ENCODE measurements at regions not wholly inside any gene's neighbourhood (a gene's known extent, or its start where the extent isn't known, plus 50 kb on each side); places are given as distances from the start of the nearest gene placed in this dataset.

DNA sequence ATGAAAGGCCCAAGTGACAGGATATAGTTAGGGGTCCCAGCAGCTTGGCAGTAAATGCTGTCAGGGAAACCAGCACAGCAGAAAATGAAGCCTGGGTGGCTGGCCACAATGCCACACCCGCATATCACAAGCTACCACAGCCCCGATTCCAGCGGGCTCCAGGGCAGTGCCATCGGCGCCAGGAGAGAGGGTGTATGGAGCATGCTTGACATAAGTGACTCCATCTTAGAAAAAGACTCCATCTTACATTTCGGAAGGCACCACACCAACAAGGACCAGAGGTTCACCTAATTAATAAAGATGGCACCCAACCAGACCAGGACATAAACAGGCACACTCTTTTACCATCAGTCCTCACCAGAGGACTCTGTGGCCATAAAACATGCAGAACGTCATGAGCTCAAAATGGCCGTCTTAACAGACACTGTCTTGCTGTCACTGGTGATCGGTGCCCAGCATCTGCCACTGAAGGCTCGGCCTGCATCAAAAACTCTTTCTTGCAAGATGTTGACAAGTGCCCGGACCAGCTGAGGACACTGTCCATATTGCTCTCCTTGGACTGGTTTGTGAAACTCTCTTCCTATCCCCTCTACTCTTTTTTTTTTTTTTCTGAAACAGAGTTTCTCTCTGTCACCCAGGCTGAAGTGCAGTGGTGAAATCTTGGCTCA is 67.4 kb upstream of the SPIN1 start:
- Histone ChIP-seq H2AK5ac (ENCODE audit: low read length) (no peak overlapping the region), H3K4me3 (ENCODE audit: low read depth, low read length) (no peak overlapping the region)

DNA sequence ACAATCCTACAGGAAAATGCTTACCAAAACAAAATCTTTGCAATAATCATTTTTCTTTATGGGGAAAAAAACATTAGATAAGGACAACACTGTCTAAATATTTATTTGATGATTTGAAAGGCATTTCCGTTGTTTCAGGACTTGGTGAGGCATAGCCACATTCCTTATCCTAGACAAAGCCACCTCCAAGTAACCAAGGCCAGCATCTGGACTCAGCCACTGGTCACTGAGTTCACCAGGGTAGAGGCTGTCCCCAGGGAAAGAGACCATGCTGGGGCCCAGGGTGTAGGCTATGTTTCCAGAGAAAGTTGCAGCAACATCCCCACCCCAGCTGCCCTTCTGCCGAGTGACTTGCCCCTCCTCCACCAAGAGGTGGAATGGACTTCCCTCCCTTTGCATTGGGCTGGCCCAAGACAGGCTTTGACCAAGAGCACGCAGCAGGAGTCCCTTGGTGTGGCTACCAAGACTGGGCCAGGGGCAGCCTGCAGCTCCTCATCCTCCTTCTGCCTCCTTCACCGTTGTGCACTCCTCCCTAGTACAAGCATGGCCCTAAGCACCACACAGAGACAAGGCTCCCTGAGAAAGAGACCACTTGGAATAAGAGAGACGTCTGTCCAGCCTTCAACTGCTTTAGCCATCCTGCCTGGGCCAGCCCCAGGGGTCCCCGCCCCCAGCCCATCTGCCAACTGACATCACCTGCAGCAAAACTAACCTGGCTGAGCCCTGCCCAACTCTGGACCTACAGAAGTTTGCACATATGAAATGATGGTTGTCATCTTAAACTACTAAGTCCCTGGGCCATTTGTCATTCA is 68.1 kb upstream of the SPIN1 start:
- no peak overlapping the region for H4K12ac ChIP-seq (ENCODE audit: low read depth, low read length)
- no peak overlapping the region for H3K23ac ChIP-seq (ENCODE audit: low read length)
- H3K27ac ChIP-seq (ENCODE audit: low read depth, low read length): no peak overlapping the region
- no peak overlapping the region for H3K4me2 ChIP-seq (ENCODE audit: low read length)
- no CpG with 5 or more reads among the region's 6 CpGs for WGBS (ENCODE audit: extremely low coverage, insufficient coverage, insufficient read length)
- H3K36me3 ChIP-seq (ENCODE audit: control insufficient read depth in 1 of 2, insufficient read depth in 2 of 2, low read length in 2 of 2): no peaks in the 10 kb centered on the region
- H2BK12ac ChIP-seq (ENCODE audit: low read length): no peak overlapping the region
- H3K4me1 ChIP-seq (ENCODE audit: control insufficient read depth in 1 of 2, insufficient read depth in 2 of 2, low read length in 2 of 2): no peaks in the 10 kb centered on the region
- no peaks in the 10 kb centered on the region for H3K27me3 ChIP-seq (ENCODE audit: insufficient read depth, low read length)
- H2AFZ ChIP-seq (ENCODE audit: insufficient read depth, low read length, poor library complexity): no peak overlapping the region
- H3K4me3 ChIP-seq (ENCODE audit: low read depth, low read length): peak overlapping the region; percentile 23
- no peak overlapping the region for H3K4ac ChIP-seq (ENCODE audit: low read depth, low read length)
- H3K9me3 ChIP-seq (ENCODE audit: insufficient read depth, low read depth, low read length): no peaks in the 10 kb centered on the region
- no peak for DNase-seq
- no peak overlapping the region for H3K18ac ChIP-seq (ENCODE audit: low read length)
- H3K14ac ChIP-seq (ENCODE audit: low read length): no peak overlapping the region
- no peak overlapping the region for H4K8ac ChIP-seq (ENCODE audit: low read depth, low read length)
- H3K79me1 ChIP-seq (ENCODE audit: low read length): no peaks in the 10 kb centered on the region
- H4K91ac ChIP-seq (ENCODE audit: low read depth, low read length): no peak overlapping the region
- H2AK5ac ChIP-seq (ENCODE audit: low read length): no peak overlapping the region
- H2BK5ac ChIP-seq (ENCODE audit: low read depth, low read length, poor library complexity): no peak overlapping the region
- no peaks in the 10 kb centered on the region for H3K79me2 ChIP-seq (ENCODE audit: control insufficient read depth, insufficient read depth, low read length, poor library complexity)
- H3K9ac ChIP-seq (ENCODE audit: low read length): no peak overlapping the region
- H2BK120ac ChIP-seq (ENCODE audit: insufficient read depth, low read length, poor library complexity): no peak overlapping the region

More for the DNA sequence above, 67.4 kb upstream of the SPIN1 start:
- Histone ChIP-seq H4K91ac (ENCODE audit: low read depth, low read length) (no peak overlapping the region), H3K4ac (ENCODE audit: low read depth, low read length) (no peak overlapping the region), H2BK12ac (ENCODE audit: low read length) (no peak overlapping the region), H3K36me3 (ENCODE audit: control insufficient read depth in 1 of 2, insufficient read depth in 2 of 2, low read length in 2 of 2) (no peaks in the 10 kb centered on the region), H3K14ac (ENCODE audit: low read length) (no peak overlapping the region), H3K9ac (ENCODE audit: low read length) (no peak overlapping the region), H3K4me1 (ENCODE audit: control insufficient read depth in 1 of 2, insufficient read depth in 2 of 2, low read length in 2 of 2) (no peaks in the 10 kb centered on the region), H3K23ac (ENCODE audit: low read length) (no peak overlapping the region), H2BK5ac (ENCODE audit: low read depth, low read length, poor library complexity) (no peak overlapping the region), H4K8ac (ENCODE audit: low read depth, low read length) (no peak overlapping the region), H3K79me2 (ENCODE audit: control insufficient read depth, insufficient read depth, low read length, poor library complexity) (no peaks in the 10 kb centered on the region), H4K12ac (ENCODE audit: low read depth, low read length) (no peak overlapping the region), H2AFZ (ENCODE audit: insufficient read depth, low read length, poor library complexity) (no peak overlapping the region), H2BK120ac (ENCODE audit: insufficient read depth, low read length, poor library complexity) (no peak overlapping the region), H3K27me3 (ENCODE audit: insufficient read depth, low read length) (no peaks in the 10 kb centered on the region), H3K27ac (ENCODE audit: low read depth, low read length) (no peak overlapping the region), H3K79me1 (ENCODE audit: low read length) (no peaks in the 10 kb centered on the region), H3K4me2 (ENCODE audit: low read length) (no peak overlapping the region), H3K9me3 (ENCODE audit: insufficient read depth, low read depth, low read length) (no peaks in the 10 kb centered on the region), H3K18ac (ENCODE audit: low read length) (no peak overlapping the region)
- DNase-seq: no peak
- no CpG with 5 or more reads among the region's 11 CpGs for WGBS (ENCODE audit: extremely low coverage, insufficient coverage, insufficient read length)

- Histone ChIP-seq H2BK120ac (ENCODE audit: insufficient read depth, low read length, poor library complexity) (no peak overlapping the region), H4K12ac (ENCODE audit: low read depth, low read length) (no peak overlapping the region), H3K4me3 (ENCODE audit: low read depth, low read length) (no peak overlapping the region), H3K27me3 (ENCODE audit: insufficient read depth, low read length) (no peaks in the 10 kb centered on the region), H3K4ac (ENCODE audit: low read depth, low read length) (no peak overlapping the region), H4K8ac (ENCODE audit: low read depth, low read length) (no peak overlapping the region), H3K9me3 (ENCODE audit: insufficient read depth, low read depth, low read length) (no peaks in the 10 kb centered on the region), H2AFZ (ENCODE audit: insufficient read depth, low read length, poor library complexity) (no peak overlapping the region), H3K9ac (ENCODE audit: low read length) (no peak overlapping the region), H3K4me2 (ENCODE audit: low read length) (no peak overlapping the region), H4K91ac (ENCODE audit: low read depth, low read length) (peak overlapping the region; percentile 4), H3K27ac (ENCODE audit: low read depth, low read length) (no peak overlapping the region), H3K18ac (ENCODE audit: low read length) (no peak overlapping the region), H3K36me3 (ENCODE audit: control insufficient read depth in 1 of 2, insufficient read depth in 2 of 2, low read length in 2 of 2) (no peaks in the 10 kb centered on the region), H3K4me1 (ENCODE audit: control insufficient read depth in 1 of 2, insufficient read depth in 2 of 2, low read length in 2 of 2) (peaks cover 5 to 9% of the 10 kb centered on the region in 2 experiments), H2AK5ac (ENCODE audit: low read length) (no peak overlapping the region), H3K79me2 (ENCODE audit: control insufficient read depth, insufficient read depth, low read length, poor library complexity) (no peaks in the 10 kb centered on the region), H2BK12ac (ENCODE audit: low read length) (peak overlapping the region; percentile 83), H3K23ac (ENCODE audit: low read length) (no peak overlapping the region), H2BK5ac (ENCODE audit: low read depth, low read length, poor library complexity) (peak overlapping the region; percentile 38), H3K79me1 (ENCODE audit: low read length) (peaks cover 6% of the 10 kb centered on the region), H3K14ac (ENCODE audit: low read length) (peak overlapping the region; percentile 14)
- DNase-seq: peak; percentile 12 to 71
- no CpG with 5 or more reads among the region's 15 CpGs for whole genome bisulfite sequencing (ENCODE audit: extremely low coverage, insufficient coverage, insufficient read length)
Measured at GRCh38 chr9:88313364-88314220, 74.7 kb upstream of the SPIN1 start.

GRCh38 chr9:88312517-88313103 is 75.6 kb upstream of the SPIN1 start:
- Histone ChIP-seq H3K18ac (ENCODE audit: low read length) (no peak overlapping the region), H3K79me2 (ENCODE audit: control insufficient read depth, insufficient read depth, low read length, poor library complexity) (no peaks in the 10 kb centered on the region), H2AFZ (ENCODE audit: insufficient read depth, low read length, poor library complexity) (no peak overlapping the region), H3K36me3 (ENCODE audit: control insufficient read depth in 1 of 2, insufficient read depth in 2 of 2, low read length in 2 of 2) (no peaks in the 10 kb centered on the region), H3K9me3 (ENCODE audit: insufficient read depth, low read depth, low read length) (no peaks in the 10 kb centered on the region), H3K4me2 (ENCODE audit: low read length) (no peak overlapping the region), H3K4me1 (ENCODE audit: control insufficient read depth in 1 of 2, insufficient read depth in 2 of 2, low read length in 2 of 2) (peaks cover 5 to 9% of the 10 kb centered on the region in 2 experiments), H3K27ac (ENCODE audit: low read depth, low read length) (no peak overlapping the region), H4K91ac (ENCODE audit: low read depth, low read length) (no peak overlapping the region), H3K4ac (ENCODE audit: low read depth, low read length) (no peak overlapping the region), H2AK5ac (ENCODE audit: low read length) (no peak overlapping the region), H3K9ac (ENCODE audit: low read length) (no peak overlapping the region), H3K23ac (ENCODE audit: low read length) (no peak overlapping the region), H3K4me3 (ENCODE audit: low read depth, low read length) (no peak overlapping the region), H4K12ac (ENCODE audit: low read depth, low read length) (no peak overlapping the region), H3K27me3 (ENCODE audit: insufficient read depth, low read length) (no peaks in the 10 kb centered on the region), H4K8ac (ENCODE audit: low read depth, low read length) (no peak overlapping the region), H2BK12ac (ENCODE audit: low read length) (no peak overlapping the region), H2BK5ac (ENCODE audit: low read depth, low read length, poor library complexity) (no peak overlapping the region), H3K14ac (ENCODE audit: low read length) (no peak overlapping the region), H2BK120ac (ENCODE audit: insufficient read depth, low read length, poor library complexity) (no peak overlapping the region), H3K79me1 (ENCODE audit: low read length) (peaks cover 6% of the 10 kb centered on the region)
- DNase-seq: no peak
- WGBS (ENCODE audit: extremely low coverage, insufficient coverage, insufficient read length): no CpG with 5 or more reads among the region's 13 CpGs

Measured in trophoblast cell (in vitro differentiated cells and primary cell).